Left kidney (tissue), 1 donor: ENCODE measurements at regions not wholly inside any gene's neighbourhood (a gene's known extent, or its start where the extent isn't known, plus 50 kb on each side); places are given as distances from the start of the nearest gene placed in this dataset.

ENCODE experiments used
- DNase-seq: peaks from one replicate; pipeline ENCODE4 v3.0.0-alpha.2; 2013

DNA sequence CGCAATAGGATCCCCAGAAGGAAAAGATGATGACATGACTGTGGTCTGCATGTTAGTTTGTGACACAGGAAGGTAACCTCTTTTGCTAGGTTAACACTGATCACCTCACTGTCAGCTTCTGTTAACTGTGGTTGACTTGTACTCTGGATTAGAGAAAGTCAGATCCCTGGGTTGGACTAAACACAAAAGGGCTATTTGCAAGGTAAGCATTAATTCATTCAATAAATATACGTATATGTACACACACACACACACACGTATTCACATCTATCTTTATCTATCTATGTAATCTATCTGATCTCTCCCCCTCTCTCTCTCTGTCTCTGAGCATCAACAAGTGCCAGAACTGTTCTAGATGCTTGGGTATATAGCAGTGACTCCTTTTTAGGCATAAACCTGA is 136.1 kb upstream of the SNX19 start:
- no peak for DNase-seq

GRCh38 chr11:131056036-131056435 is 139.8 kb upstream of the SNX19 start:
- no peak for DNase-seq

DNA sequence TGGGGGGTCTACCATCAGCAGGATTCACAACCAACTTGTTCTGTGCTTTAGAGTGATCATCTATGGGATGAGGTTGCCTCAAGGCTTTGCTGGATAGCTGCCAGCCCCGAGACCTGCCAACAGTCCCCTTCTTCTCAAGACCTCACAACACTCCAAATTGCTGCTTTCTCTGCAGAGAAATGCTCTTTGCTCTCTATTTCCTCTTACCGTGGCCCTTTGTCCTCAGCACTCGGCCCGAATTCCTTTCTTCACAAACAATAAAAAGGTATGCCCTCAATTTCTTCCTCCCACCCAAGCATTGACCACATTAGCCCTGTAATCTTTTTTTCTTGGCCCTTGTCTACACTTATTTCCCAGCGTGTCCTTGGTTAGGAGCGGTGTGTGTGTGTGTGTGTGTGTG is 147.4 kb upstream of the SNX19 start:
- DNase-seq, result no peak

- DNase-seq, result peak; percentile 56
These were observed 148.2 kb upstream of the SNX19 start for GRCh38 chr11:131064373-131064991.

DNA sequence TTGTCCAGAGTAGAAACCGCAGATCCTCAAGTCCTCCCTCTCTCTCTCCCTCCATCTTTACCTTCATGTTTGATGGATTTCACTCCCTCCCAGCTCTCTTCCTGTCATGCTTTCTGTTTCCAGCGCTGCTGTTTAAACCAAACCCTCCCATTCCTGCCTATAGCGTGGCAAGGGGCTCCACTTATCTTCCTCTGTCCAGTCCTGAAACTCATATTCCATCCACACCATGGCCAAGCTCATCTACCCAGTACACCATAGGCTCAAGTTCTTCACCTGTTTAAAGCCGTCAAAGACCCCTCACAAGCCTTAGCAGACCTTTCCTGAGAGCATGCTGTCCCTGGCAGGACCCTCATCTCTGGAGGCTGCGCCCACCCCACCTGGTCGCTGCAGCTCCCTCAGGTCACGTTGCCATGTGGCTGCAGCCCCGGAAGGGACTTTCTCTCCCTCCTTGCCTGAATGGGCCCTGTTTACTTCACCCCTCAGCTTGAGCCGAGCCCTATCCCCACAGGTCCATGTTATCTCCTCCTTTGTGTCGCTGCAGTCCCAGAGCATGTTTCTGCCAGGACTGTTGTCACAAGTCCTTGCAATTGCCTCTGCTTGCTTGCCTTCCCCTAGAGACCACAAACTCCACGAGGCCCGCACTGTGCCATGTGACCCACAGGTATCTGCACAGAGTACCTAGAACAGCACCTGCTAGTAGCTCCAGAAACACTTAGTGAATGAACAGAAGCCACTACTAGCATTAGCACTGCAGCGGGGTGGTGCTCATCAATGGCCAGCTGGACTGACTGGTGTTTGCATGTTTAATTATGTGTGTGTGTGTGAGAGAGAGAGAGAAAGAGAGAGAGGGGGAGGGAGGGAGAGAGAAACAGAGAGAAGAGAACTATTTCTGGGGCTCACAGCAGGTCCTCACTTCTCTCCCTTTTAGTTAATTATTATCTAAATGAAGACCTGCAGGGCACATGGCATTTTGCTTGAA is 149.4 kb upstream of the SNX19 start:
- no peak for DNase-seq

DNA sequence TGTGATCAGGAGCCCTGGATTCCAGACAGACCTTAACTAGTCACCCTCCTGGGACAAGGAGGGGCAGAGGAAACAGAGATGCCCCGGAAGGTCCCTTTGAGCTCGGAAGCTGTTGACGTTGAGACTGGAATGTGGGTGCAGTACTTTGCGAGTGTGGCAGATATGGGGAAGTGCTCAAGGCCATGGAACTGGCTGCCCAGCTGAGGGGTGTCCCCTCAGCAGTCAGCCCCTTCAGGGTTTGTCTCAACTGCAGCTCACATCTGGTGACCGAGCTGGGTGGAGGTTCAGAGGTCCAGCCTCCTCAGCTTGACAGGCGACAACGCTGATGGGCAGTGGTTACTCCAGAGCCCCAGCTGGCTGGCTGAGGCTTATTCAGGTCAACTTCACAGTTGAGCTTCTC is 150.3 kb upstream of the SNX19 start:
- DNase-seq, result no peak

DNA sequence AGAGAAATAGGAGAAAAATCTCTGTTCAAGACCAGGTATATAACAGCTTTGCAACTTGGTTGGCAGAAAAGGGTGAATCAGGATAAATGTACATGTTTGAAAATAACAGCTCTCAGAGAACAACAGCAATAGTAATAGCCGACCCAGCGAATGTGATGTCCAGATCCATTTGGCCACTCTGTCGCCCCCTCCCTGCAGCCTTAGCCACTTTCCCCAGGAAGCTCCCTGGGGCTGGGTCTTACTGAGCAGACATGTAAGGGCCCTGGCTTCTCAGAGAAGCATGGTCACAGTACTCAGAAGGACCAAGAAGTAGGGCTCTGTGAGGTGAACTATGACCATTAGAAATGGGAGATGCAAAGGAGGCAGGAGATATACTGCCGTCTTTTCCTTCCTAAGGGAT is 154.1 kb upstream of the SNX19 start:
- DNase-seq, result no peak

- DNase-seq, result no peak
These were observed 156.9 kb upstream of the SNX19 start for GRCh38 chr11:131073167-131073566.

GRCh38 chr11:131074573-131074972 is 158.3 kb upstream of the SNX19 start:
- DNase-seq, result no peak

DNA sequence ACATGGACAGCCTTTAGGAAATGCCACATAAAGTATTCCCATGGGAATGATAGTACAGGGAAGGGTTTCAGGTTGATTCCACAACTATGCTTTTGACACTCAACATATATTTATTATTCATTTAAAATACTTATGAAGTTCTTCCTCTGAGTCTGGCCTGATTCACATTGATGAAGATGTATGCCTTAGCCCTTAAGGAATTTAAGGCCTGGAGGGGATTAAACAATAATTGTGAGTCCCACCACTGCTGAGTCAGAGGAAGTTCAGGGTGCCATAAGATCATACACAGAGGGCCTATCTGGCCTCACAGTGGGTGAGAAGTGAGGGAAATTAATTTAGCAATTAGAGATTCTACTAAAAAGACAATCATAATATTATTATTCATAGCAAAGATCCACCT is 161.1 kb upstream of the SNX19 start:
- DNase-seq, result no peak

DNA sequence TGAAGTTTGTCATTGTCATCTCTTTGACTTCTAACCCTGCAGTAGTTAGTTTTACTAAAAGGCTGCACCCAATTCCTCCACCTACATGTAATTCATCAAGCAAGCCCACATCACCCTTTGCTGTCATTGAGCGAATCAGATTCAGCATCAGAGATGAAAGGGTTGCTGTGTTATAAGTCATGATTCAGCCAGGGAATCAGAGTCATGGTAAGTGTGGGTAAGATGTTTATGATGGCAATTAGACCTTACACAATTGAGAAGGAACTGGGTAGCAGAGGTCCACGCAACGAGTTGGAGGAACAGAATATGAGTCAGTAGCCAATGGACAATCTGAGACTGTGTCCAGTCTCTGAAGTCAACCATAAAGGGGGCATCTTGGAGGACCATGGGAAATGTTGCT is 162.8 kb upstream of the SNX19 start:
- no peak for DNase-seq

- DNase-seq, result no peak
These were observed 173.5 kb upstream of the SNX19 start for GRCh38 chr11:131089727-131090245.

GRCh38 chr11:131092469-131092868 is 176.2 kb upstream of the SNX19 start:
- no peak for DNase-seq

DNA sequence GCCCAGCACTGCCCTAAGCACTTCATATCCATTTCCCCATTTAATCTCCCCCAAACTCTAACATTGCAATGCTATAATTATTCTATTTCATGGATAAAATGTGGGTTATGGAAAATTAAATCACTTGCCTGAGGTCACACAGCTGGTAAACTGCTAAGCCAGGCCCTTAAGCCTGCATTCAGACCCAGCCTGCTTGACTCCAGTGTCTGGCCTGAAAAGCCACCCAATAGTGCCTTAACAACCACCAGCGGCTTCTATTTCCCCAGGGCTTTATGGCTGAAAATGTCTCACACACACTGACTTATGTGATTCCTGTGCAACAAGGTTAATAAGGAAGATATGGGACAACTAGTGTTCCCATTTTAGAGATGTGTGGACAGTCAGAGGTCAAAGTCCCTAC is 178.5 kb upstream of the SNX19 start:
- no peak for DNase-seq

- peak; percentile 24 for DNase-seq
These were observed 179.4 kb upstream of the SNX19 start for GRCh38 chr11:131095511-131096185.

DNA sequence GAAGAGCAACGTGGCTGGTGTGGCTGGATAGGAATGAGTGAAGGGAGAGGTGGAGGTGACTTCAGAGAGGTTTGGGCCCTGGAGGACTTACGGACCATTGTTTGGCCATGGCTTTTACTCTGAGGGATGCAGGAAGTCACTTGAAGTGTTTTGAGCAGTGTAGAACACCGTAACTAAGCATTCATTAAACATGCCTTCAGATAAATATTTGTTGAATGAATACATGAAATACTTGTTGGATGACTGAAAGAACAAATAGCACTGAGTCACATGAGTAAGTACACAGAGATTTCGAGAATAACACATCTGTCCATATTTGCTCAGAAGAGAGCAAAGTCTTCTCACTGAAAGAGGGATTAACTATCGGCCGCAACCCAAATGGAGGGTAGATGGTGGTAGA is 182.7 kb upstream of the SNX19 start:
- DNase-seq, result no peak

DNA sequence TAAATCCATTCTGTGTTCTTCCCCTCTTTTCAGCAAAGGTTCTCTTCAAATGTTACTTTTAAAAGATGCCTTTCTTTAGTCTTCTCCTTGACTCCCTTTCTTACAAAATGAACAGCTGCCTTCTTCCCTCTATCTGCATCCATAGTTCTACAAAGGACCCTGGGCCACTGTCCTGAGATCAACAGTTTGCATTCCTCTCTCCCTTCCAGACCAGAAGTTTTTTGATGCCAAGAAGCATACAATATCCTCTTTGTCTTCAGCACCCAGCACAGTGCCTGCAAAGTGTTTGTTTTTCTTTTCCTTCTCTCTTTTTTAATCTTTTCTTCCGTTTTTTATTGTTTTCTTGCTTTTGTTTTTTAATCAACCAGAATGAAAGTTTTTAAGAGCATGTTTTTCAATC is 183.5 kb upstream of the SNX19 start:
- no peak for DNase-seq

GRCh38 chr11:131108760-131109159 is 192.5 kb upstream of the SNX19 start:
- no peak for DNase-seq

DNA sequence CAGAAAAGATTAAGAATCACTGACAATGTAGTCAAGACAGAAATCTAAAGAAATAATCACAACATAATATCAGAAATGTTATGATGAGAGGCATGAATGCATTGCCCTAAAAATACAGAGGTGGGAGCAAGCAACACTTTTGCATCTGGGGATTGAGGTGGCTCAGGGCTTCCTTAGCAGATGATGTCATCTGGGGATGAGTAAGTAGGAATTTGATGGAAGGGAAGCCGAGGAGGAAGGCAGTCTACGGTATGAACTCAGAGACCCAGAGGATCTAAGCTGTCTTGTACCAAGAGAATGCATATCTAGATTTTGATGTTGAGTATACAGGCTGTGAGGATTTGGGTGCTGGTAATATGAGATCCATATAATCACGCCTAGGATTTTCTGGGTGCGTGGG is 193.0 kb upstream of the SNX19 start:
- DNase-seq, result no peak

DNA sequence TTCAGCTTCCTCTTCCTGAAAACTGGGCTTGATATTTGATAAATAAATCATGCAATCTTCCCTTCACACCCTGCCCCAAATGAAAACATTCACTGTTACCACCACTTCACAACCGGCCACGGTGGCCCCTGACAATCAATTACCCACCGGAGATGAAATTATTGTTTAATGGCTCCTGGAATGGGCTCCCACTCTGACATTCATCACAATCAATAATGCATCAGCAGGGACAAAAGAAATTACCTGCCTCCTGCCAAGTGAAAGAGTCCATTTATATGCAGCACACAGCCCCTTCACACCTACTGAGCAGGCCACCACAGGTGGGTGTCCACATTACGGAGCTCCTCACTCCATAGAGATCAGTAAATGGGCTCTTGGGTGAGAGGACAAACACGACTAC is 193.5 kb upstream of the SNX19 start:
- no peak for DNase-seq

DNA sequence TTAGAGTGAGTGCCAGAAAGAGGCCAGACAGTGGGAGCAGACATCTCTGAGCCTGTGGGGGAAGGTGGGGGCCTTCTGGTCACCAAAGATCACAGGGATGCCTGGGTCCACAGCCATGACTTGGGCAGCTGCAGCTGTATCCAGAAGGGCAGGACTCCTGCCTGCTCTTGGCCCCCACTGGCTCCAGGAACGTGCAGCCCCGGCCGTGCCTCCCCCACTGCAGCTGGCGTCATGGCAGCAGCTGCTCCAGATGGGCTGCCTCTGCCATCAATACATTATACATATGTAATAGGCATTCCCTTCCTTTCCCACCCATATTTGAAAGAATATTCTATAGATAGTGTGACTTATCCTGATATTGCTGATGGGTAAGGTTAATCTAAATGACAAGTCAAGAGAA is 195.5 kb upstream of the SNX19 start:
- no peak for DNase-seq

DNA sequence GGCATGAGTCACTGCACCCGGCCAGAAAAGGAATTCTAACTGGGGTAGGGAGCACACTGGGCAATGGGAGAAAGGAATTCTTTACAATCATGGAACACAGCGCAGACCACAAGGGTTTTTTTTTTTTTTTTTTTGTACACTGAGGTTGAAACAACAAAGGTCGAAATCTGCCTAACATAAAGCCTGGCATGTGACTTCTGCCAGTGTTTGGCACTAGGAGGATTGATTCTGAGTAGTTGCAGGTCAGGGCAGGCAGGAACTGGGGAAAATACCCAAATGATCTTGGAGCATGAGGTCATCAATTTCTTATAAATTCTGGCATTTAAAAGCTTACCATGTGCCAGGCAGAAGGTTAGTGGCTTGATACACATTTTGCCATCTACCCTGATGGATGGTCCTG is 202.0 kb upstream of the SNX19 start:
- no peak for DNase-seq
